ENCODE measurements at regions not wholly inside any gene's neighbourhood (a gene's known extent, or its start where the extent isn't known, plus 50 kb on each side); places are given as distances from the start of the nearest gene placed in this dataset.

DNA sequence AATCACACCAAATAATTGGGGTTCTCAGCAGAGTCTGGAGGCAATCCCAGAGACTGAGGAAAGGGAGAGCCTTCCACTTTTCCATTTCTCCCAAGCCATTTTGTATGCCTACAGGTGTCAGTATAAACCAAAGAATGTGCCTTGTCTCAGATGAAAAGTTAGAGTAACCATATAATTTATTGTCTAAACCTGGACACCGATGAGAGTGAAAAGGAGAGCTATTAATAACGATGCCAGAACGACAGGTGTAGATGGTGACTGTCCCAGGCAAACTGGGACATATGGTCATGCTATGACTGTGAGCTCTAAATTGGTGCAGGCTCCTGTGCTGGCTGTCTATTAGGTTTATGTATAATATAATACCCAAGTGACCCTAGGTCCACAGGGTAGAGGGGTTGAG is 219.6 kb downstream of the ARHGAP12 start:
- no peak for DNase-seq

DNA sequence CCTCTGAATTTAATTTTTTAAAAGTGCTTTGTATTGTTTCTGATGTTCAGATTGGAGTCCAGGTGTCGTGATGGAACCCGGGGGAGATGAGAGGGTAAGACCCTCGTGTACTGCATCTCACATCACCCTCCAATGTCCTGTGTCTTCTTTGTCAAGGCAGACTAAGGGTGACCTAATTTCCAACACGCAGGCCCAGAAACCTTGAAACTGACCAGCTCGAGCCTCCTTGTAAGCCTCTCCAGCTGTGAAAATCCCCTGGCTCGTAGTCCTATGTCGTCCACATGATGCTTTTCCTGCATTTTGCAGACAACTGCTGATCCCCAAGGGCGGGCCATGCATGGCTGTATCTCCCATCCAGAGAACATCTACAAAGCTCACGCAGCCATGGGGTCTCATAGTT is 220.2 kb downstream of the ARHGAP12 start:
- no peak for DNase-seq

DNA sequence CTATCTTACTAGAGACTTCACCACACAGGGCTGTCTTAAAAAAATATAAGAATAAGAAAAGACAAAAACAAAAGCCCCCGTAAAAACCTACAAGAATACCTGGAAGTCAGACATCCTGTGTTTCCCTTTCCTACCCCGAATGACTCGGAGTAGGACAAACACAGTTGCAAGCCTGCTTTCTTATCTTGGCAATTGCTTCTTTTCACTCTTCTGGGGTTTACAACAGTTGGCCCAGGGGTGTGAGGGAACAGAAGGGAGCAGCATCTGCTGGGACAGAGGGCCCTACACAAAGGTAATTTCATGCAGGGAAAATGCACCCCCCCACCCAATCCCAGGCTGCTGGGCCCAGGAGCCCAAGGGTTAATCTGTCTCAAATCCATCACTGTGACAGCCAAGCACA is 220.6 kb downstream of the ARHGAP12 start:
- DNase-seq = no peak

DNA sequence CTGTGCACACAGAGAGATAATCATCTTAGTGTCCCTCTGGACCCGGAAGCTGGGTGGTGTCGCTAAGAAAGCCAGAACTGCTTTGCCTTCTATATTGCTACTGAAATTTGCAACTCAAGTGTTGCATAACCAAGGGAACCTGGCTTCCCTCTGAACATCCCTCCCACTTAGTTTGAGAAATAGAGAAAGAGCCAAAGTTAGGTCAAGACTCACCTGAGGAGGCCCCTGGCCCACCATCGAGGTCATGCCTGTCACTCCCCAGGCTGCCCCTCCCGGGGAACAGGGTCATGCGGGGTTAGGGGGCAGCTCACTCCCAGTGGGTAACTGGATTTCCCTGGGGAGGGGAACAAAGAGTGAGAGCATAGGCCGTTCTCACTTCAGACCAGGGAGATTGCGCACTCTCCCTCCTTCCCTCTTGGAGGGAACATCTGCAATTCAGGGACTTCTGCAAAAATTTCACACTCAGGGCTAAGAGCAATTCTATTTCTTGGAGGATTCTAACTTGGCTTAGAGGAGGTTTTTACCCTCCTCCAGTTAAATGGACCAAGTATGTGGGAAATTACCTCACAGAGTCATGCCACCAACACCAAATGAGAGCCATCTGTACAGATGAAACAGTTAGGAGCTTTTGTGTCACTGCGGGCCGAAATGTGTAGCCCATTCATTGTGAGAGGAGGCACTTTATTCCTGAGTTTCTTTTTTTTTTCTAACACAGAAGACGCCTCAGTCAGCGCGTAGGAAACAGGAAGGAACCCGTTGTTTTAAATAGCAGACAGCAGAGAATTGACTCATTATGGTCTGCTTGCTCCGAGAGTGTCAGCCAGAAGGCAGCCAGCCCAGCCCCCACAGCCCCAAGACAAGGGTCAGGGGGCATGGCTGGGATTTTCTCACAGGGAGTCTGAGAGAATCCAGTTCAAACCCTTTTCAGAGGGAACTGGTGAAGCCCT is 221.3 kb downstream of the ARHGAP12 start:
- no peak for DNase-seq

DNA sequence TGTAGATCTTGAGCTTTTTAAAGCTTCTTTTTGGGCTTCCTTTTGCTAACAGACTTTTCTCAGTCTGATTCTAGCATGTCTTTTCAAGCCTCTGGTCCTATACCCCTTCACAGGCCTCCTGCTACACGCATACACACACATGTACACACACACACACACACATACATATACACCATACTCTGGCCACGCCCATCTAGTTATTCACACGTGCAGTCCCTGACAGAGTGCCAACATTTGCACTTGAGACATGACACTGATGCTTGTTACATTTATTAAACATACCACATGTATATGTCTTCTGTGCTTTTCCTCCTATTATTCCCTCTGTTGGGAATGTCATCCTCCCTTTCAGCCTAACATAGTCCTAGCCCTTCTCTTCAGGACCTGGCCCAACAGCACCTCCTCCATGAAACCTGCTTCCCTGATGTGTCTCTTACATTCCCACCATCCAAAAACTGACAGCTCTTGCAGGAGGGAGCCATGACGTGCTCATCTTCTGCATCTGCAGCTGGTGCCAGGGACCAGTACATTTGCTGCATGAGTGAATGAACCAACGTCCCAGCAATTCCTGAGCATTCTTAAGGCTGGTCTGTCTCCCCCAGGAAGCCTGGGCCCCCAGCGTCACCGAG is 222.1 kb downstream of the ARHGAP12 start:
- no peak for DNase-seq

DNA sequence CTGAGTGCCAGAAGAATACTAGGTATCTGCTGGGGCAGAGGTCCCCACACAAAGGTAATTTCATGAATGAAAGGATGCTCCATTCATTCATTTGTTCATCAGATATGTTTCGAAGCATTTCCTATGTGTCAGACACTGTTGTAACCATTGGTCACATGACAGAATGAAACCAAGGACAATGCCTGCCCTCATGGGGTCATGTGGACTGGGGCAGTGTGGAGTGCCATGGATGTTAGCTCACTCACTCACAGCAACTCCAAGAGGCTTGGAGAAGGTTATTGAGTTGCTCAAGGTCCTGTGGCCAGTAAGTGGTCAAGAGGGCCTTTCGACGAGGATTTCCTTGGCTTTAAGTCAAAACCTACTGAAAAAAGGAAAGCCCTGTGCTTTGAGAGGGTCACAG is 223.5 kb downstream of the ARHGAP12 start:
- DNase-seq = no peak

DNA sequence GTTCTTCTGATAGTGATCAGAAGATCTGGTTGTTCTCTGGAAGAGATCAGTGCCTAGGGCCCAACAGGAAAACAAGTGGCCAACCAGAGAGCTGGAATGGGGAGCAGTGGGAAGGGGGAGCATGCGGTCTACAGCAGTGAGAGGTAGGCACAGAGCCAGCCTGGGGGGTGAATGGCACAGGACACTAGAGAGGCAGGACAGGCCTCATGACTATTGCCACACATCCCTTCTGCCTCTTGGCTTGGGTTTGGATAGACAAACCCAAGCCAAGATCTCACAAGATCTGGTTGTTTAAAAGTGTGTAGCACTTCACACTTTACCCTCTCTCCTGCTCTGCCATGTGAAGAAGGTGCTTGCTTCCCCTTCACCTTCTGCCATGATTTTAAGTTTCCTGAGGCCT is 224.4 kb downstream of the ARHGAP12 start:
- no peak for DNase-seq

DNA sequence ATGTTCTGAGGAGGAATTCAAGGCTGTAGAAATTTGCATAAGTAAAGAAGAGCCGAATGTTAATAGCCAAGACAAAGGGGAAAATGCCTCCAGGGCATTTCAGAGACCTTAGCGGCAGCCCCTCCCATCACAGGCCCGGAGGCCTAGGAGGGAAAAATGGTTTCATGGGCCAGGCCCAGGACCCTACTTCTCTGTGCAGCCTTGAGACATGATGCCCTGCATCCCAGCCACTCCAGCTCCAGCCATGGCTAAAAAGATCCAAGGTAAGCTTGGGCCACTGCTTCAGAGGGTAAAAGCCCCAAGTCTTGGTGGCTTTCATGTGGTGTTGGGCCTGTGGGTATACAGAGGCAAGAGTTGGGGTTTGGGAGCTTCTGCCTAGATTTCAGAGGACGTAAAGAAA is 225.7 kb downstream of the ARHGAP12 start:
- no peak for DNase-seq

DNA sequence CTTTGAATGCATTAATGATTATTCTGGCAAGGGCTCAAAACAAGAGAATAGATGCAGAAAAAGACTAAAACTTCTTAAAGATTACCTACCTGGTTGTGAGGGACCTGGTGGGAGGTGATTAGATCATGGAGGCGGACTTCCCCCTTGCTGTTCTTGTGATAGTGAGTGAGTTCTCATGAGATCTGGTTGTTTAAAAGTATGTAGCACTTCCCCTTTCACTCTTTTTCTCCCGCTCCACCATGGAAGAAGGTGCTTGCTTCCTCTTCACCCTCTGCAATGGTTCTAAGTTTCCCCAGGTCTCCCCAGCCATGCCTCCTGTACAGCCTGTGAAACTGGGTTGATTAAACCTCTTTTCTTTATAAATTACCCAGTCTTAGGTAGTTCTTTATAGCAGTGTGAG is 226.6 kb downstream of the ARHGAP12 start:
- DNase-seq = no peak

DNA sequence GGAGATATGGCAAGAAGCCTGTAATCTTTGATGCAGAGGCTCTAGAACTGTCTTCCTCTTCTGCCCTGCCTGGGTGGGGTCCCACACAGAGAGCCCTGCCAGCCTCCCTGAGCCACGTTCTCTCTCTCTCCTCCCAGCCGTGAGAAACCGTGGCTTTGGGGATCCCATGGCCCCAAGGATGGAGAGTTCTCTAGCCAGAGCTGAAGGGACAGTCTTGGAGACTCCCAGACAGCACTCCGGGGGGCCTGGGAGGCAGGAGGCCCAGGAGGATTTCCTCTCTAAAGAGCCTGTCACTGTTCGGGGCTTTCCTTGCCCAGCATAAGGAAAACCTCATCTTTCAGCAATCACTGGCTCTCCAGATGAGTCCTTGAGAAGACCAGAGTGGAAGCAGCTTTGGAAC is 227.1 kb downstream of the ARHGAP12 start:
- DNase-seq = no peak

DNA sequence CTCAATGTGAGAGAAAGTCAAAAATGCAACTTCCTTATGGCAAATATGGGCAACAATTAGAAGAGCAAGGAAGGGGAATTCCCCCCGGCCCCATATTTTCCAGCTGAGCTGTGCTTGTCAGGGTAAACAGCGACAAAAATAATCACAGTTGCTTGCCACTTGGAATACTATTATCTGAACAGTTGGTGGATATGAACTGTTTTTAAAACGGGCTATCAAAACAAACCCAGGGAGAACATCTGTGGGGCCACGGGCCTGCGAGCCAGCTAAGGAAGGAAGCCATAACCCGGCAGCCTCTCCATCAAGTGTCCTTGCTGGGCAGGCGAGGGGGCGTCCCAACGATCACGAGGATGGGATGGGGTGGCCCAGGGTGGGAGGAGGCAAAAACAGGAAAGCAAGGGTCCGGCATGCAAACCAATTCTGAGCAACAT is 228.4 kb downstream of the ARHGAP12 start:
- no peak for DNase-seq

DNA sequence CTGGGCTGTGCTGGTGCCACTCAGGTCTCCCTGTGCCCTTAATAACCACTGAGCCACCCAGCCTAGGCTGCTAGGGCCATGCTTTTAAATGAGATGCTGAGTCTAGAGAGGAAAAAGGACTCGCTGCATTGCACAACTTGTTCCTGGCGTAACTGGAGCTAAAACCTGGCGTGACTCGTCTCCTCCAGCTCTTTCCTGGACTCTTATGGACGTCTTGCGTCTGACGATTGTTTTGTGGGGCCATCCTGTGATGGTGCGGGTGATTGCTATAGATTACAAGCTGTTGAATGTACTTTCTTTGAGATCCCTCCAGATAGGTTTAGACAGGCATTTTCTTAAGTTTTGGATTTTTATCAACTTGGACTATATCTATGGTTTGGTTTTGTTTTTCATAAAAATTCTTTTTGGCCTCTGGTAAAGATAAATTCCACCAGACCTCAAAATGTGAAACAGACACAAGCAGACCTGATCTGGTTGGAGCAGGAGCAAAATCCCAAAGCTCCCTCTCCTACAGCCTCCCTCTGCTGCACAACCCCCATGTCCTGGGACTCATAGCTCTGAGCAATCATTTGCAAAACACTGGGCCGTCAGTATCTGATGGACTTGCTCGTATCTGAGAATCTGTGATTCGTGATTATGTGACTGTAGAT is 230.3 kb downstream of the ARHGAP12 start:
- DNase-seq = no peak

DNA sequence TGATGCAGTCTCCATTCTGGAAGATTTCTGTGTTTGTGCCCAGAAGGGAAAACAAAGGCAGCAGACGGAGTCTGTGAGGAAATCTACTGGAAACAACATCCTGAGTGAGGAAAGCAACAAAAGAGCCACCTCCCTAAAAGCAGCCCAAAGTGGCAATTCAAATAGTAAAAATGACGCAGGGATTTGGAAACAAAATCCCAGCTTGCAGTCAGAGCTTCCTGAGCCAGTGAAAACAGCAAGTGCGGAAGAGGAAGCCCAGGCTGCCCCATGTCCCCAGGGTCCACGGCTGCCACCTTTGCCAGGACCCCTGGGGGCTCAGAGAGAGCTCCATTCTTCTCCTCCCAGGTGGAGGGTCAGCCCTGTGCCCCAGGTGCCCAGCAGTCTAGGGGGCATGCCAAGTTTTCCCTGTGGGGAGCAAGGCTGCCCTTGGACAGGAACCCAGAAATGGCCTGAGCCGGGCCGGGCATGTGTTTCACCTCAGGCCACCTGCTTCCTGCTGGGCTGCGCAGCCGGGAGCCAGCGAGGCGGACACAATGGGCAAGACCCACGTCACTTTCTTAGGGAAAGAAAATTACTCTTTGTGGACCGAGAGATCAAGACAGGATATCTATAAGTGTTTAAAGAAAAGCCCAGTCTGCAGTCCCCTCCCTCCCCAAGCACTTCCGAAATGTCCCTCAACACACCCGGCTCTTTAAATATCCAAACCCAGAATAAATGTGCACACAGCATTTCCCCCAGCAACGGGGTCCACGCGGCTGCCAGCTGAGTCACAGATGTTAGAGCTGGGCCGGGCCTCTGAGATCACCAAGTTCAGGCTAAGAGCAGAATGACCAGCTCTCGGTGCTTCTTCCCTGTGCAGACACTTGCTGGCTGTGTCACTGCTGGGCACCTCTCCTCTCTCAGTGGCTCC is 231.1 kb downstream of the ARHGAP12 start:
- no peak for DNase-seq

DNA sequence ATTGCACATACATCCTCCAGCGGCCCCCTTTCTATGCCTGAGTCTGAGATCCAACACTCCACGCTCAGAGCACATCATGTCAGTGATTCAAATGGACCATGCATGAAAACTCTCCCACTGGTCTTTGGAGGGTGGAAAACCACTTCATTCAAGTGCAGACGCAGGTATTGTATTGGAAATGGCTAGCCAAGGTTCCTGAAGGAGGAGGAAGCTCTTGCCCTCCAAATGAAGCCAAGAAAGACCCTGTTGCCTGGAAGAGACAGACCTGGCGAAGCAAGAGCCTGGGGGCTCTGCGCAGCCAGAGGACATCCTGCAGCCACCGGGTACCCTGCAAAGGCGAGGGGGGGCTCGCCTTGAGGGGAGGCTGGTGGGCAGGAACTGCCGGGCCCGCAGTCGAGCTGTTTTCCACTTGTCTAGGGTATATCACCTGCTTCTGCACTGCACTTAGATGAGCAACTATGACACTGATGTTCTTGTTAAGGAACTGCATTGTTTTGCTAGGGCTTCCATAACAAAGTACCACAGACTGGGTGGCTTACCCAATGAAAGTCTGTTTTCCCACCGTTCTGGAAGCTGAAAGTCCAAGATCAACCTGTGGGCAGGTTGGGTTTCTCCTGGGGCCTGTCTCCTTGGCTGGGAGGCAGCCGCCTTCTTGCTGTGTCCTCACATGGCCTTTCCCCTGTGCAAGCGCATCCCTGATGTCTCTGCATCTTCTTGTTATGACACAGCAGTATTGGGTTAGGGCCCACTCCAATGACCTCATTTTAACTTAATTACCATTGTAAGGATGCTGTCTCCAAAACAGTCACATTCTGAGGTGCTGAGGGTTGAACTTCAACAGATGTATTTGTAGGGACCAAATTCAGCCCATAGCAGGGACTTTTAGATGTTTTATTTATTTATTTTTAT is 233.4 kb downstream of the ARHGAP12 start:
- DNase-seq = no peak

DNA sequence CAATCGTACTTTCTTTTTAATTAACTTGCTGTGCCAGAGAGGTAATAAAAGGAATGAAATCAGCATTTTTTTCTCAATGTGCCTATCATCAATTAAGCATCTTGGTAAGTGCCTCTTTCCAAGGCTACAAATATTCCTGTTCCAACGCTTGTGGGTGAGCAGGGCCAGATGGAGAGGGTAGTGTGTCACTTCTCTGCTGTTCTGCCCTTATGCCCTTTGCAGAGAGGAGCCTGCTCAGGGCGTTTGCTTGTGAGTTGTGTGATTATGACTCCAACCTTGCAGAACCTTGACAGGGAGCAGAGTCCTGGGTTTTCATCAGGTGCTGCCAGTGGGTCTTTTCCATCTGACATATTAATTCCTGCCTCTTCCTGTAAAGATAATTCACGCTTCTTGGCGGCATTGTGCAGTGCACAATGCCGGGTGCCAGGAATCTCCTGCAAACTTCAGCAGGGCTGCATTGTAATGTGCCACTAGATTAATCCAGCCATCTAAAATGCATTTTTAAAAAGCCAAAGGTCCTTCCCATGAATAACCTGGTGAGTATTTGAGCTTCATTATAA is 234.4 kb downstream of the ARHGAP12 start:
- DNase-seq = no peak

DNA sequence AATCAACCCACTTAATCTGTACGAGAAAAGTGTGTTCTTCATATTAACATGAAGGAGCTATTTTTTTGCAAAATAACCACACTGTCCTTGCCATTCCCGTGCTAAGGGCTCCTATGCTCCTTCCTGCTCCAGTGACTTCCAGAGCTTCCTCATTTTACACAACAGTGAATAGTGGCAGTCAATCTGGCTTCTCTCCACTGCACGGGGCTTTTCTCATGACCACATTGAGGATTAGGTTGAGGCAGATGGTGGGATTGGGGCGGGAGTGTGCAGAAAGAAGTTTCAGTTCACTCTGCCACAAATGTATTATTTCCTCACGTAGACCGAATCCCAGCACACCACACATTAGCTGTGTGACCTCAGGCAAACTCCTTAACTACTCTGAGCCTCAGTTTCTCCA is 235.1 kb downstream of the ARHGAP12 start:
- no peak for DNase-seq

DNA sequence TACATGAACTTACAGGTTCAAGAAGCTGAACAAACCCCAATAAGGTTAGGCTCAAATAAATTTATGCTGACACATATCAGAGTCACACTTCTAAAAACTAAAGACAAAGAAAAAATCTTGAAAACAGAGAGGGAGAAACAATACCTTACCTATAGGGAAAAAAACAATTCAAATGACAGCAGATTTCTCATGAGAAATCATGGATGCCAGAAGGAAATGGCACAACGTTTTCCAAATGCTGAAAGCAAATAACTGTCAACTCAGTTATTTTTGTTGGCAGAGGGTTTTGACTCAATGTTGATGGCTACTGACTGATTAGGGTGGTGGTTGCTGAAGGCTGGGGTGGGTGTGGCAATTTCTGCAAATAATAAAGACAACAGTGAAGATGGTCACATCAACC is 239.4 kb downstream of the ARHGAP12 start:
- no peak for DNase-seq

DNA sequence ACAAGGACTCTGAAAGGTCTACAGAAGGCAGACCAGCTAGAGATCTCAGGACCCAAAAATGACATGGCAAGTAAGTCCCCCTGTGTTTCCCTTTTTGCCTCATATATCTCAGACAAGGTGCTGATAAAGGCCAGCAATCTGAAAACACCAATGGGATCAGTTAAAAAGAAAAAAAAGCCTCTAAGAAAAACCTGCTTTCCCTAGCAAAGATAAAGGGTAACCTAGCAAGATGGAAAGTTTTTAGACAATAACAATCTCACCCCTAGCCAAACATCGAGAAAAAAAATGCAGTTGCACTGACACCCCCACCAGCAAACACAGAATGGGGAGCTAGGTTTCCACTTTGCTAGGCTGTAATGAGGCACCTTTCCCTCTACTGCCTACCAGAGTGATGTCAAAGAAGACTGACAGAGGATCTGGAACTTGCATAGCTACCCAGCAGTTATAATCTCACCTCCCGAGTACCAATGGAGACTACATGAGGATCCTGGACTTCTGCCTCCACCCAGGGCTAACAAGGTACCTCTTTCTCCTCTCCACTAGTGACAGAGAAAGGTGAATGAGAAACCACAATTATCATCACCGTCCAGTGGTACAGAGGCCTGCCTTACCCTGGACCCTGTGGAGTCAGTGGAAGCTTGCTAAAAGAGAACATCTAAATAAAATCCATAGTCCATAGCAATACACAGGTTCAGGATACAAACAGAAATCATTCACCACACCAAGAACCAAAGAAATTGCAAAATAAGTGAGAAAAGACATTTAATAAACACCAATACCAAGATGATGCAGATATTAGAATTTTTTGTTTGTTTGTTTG is 240.8 kb downstream of the ARHGAP12 start:
- DNase-seq = no peak

DNA sequence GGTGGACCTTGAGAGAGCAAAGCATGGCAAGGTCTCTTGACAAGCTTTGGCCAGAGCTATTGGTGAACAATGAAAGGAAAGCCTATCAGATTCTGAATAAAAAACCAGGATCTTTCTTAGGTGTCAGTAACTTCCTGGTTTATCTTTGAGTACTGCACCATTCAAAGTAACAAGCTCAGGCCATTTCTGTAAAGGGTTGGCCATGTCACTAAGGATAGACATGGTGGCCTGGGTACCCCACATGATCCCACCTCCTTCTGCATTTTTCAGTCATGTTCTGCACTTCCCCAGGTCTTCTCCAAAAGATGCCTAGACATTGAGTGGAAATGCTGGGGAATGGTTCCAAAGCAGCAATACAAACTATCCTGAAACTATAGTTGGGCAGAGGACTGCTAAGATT is 242.0 kb downstream of the ARHGAP12 start:
- DNase-seq = no peak

DNA sequence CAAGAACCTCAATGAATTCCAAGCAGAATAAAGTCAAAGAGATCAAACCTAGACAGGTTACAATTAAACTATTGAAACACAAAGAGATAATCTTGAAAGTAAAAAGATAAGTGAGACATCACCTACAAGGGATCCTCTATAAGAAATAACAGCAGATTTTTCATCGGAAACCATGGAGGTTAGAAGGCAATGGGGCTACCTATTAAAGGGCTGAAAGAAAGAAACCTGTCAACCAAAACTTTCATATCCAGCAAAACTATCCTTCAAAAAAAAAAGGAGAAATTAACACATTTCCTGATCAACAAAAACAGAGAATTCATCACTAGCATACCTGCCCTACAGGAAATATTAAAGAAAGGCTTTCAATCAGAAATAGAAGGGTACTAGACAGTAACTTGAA is 244.9 kb downstream of the ARHGAP12 start:
- DNase-seq = no peak

DNA sequence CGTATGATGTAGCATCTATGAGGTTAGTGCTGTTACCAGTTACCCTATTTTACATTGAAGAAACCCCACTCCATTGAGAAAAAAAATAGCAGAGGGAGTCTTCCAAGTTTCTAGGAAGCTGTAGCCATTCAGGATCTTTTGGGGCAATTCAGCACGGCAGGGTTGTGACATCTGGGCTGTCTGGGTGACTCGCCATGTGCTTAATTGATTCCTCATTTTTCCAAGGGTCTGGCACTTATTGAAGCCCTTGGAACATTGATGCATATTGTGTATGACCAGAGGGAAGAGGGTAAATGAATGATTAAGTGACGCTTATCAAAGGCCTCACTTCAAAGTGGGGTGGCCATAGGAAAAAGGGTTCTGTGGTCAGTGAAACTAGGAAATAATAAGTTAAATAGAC is 248.7 kb downstream of the ARHGAP12 start:
- no peak for DNase-seq

All from activated naive CD4-positive, alpha-beta T cell (primary cell).